Activated T-helper 2 cell treated with anti-CD3 and anti-CD28 coated beads, Interferon-gamma antibody, Interleukin-2, Interleukin-4, amounts not matched to agents 10 μg/mL and 5 μg/mL and 100 μg/mL, durations not matched to agents 14 hours and 24 hours and 36 hours (primary cell): ENCODE measurements at regions not wholly inside any gene's neighbourhood (a gene's known extent, or its start where the extent isn't known, plus 50 kb on each side); places are given as distances from the start of the nearest gene placed in this dataset.

Experiments
- DNase-seq: peaks from one replicate; pipeline ENCODE4 v3.0.0; 2021; ENCODE audit warnings: low spot score
- H3K27ac Mint-ChIP-seq: one replicate; pipeline ENCODE4 v1.8.0; 2021; ENCODE audit warnings: mixed read lengths
- H3K27me3 Mint-ChIP-seq: one replicate; pipeline ENCODE4 v1.8.0; 2021; ENCODE audit warnings: low read depth, mixed read lengths
- H3K36me3 Mint-ChIP-seq: one replicate; pipeline ENCODE4 v1.8.0; 2021; ENCODE audit warnings: low read depth, mixed read lengths
- H3K4me1 Mint-ChIP-seq: one replicate; pipeline ENCODE4 v1.8.0; 2021; ENCODE audit warnings: low read depth, mixed read lengths
- H3K4me3 Mint-ChIP-seq: one replicate; pipeline ENCODE4 v1.8.0; 2021; ENCODE audit warnings: low read depth, mild to moderate bottlenecking, moderate library complexity, mixed read lengths
- H3K9me3 Mint-ChIP-seq: one replicate; pipeline ENCODE4 v1.8.0; 2021; ENCODE audit warnings: mixed read lengths
- intact Hi-C: fragments of 100-400 bp; cut with micrococcal nuclease; formaldehyde crosslinking; loops from one replicate; pipeline ENCODE4 v1.15.1; 2023

DNA sequence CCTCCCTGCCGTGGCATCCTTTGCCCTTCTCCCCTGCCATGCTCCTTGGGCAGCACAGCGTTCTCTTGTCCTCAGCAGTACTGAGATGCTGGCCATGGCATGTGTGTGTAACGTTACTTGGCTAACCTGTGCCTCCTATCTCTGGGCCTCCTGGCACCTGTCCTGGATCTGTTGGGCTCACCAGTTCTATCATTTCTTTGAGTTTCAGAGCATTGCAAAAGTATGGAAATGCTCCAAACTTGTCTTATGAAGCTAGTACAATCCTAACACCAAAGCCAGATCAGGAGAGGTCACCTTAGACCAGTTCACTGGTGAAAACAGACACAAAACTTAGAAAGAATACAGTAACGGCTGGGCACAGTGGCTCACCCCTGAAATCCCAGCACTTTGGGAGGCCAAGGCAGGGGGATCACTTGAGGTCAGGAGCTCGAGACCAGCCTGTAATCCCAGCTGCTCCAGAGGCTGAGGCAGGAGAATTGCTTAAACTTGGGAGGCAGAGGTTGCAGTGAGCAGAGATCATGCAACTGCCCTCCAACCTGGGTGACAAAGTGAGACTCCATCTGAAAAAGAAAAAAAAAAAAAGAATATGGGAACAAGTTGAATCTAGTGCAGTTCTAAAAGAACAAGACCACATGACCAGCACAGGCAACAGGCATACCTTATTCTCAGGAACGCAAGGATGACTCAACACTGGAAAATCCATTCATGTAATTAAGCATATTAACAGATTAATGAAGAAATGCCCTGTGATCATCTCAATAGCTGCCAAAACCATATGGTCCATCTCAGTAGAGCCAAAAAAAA is 62.4 kb upstream of the TRPM1 start:
- Mint-ChIP-seq H3K9me3 (no peaks in the 10 kb centered on the region), H3K4me3 (no peak overlapping the region), H3K27ac (no peak overlapping the region), H3K4me1 (peaks cover 7% of the 10 kb centered on the region), H3K27me3 (peaks cover 2% of the 10 kb centered on the region), H3K36me3 (no peaks in the 10 kb centered on the region)
- intact Hi-C loops: no loop called here
- DNase-seq: no peak

DNA sequence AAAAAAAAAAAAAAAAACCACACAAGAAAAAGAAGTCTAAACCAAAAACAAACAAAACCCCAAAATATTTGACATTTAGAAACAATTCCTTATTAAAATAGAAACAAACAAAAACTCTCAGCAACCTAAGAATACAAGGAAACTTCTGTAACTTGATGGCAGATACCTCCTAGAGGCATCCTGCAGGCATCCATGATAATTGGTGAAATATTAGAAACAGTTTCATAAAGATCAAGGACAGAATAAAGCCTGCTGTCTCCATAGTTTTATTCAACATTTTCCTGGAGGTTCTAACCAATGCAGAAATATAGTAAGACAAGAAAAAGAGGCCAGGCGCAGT is 63.0 kb upstream of the TRPM1 start:
- peaks cover 2% of the 10 kb centered on the region for H3K27me3 Mint-ChIP-seq
- H3K4me3 Mint-ChIP-seq: no peak overlapping the region
- H3K4me1 Mint-ChIP-seq: peaks cover 7% of the 10 kb centered on the region
- H3K27ac Mint-ChIP-seq: no peak overlapping the region
- no peaks in the 10 kb centered on the region for H3K36me3 Mint-ChIP-seq
- no peak for DNase-seq
- intact Hi-C loops: no loop called here
- H3K9me3 Mint-ChIP-seq: no peaks in the 10 kb centered on the region

DNA sequence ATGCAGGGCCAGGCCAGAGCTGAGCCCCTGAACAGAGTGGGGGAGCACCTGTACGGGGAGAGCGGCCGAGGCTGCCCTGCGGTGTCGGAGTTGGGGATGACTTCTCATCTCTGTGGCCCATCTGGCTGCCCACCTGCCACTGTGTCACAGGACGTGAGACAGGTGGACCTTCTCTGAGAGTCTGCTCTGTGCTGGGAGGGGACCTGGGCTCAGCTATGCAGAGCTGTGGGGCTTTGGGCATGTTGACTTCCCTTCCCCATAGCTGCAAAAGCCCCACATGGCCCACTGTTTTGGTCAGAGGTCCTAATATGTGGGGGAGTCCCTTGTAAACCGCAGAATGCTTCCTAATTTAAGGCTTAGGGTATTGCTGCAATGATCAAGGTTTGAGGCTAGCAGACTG is 68.0 kb upstream of the TRPM1 start:
- H3K27me3 Mint-ChIP-seq: no peaks in the 10 kb centered on the region
- H3K27ac Mint-ChIP-seq: no peak overlapping the region
- no peaks in the 10 kb centered on the region for H3K36me3 Mint-ChIP-seq
- no peak for DNase-seq
- no peak overlapping the region for H3K4me3 Mint-ChIP-seq
- H3K9me3 Mint-ChIP-seq: no peaks in the 10 kb centered on the region
- H3K4me1 Mint-ChIP-seq: peaks cover 7% of the 10 kb centered on the region
- intact Hi-C loops: no loop called here

DNA sequence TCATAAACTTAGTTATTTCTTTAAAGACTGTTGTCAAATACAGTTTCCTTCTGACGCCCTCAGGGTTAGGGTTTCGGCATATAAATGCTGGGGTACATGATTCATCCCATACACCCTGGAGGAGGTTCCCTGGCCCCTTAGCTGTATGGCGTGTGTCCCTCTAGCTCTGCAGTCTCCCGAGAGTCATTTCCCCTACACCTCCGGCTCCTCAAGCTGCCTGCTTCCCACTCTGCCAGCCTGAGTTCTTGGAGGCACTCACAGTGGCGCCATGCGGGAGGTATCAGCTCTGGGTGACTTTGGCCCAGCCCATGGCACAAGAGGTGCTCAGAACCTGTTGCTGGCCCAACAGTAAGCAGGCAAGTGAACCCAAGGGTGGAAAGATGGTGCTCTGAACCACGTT is 70.2 kb upstream of the TRPM1 start:
- Mint-ChIP-seq H3K9me3 (no peaks in the 10 kb centered on the region), H3K4me1 (peaks cover 7% of the 10 kb centered on the region), H3K27ac (no peak overlapping the region), H3K36me3 (no peaks in the 10 kb centered on the region), H3K27me3 (no peaks in the 10 kb centered on the region), H3K4me3 (no peak overlapping the region)
- intact Hi-C loops: no loop called here
- no peak for DNase-seq

DNA sequence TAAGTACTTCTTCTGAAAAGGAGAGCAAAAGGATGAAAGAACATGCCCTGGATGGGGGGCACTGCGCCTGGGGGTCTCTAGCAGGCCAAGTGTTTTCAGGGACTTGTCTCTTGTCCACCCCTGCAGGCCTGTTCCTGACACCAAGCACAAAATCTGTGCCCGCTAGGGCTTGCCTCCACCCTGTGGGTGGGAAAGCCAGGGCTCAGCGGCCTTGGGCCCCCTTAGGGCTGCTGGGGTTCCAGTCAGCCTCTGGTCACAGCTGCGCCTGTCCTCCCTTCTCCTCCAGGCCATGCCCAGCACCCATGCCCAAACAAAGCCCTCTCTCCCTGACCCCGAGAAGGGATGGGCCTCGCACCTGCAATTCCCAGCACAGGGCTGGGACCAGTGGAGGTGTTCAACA is 71.1 kb upstream of the TRPM1 start:
- Mint-ChIP-seq H3K27ac (no peak overlapping the region), H3K27me3 (no peaks in the 10 kb centered on the region), H3K36me3 (no peaks in the 10 kb centered on the region), H3K4me1 (peaks cover 4% of the 10 kb centered on the region), H3K4me3 (no peak overlapping the region), H3K9me3 (no peaks in the 10 kb centered on the region)
- intact Hi-C loops: no loop called here
- DNase-seq: no peak

DNA sequence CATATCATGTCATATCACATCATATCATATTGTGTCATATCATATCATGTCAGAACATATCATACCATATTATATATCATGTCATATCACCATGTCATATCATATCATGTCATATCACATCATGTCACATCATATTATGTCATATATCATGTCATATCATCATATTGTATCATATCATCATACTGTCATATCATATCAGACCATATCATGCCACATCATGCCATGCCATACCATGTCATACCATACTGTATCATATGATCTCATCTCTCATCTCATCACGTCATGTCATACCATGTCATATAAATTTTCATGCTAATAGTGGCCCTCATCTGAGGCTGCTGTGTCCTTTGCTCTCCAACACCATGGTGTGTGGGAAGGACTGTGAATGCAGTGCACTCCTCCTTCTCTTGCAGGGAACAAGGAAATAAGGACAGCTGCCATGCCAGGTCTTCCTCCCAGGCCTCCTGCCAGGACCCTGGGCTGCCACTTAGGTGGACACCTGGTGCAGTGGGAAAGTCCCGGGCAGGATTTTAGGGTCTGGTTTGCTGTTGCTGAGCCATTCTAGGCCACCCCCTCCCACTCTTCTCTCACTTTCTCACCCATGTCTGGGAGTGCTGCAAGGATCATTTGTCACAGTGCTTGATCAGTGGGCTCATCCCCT is 72.4 kb upstream of the TRPM1 start:
- intact Hi-C loops: no loop called here
- H3K9me3 Mint-ChIP-seq: no peaks in the 10 kb centered on the region

DNA sequence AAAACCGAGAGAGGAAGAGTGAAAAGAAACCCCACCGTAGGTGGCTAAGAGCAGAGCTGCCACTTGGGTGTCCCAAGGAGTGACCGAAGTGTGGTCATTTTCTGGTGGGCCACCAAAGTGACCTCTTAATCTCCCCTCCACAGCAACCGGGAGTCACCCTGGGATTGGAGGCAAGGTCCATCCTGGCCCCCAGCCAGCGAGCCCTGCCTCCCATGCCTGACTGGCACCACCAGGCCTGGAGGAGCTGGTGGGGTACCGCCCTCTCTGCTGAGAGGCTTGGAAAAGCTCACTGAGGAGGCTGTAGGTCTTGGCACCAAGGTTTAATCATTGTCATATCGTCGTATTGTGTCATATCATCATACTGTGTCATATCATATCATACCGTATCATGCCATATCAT is 74.0 kb upstream of the TRPM1 start:
- intact Hi-C loops: no loop called here
- Mint-ChIP-seq H3K9me3 (peaks cover 5% of the 10 kb centered on the region), H3K36me3 (no peaks in the 10 kb centered on the region), H3K27me3 (no peaks in the 10 kb centered on the region), H3K4me1 (peaks cover 6% of the 10 kb centered on the region), H3K27ac (no peak overlapping the region), H3K4me3 (no peak overlapping the region)
- DNase-seq: no peak

More for the DNA sequence above, 72.4 kb upstream of the TRPM1 start:
- H3K4me3 Mint-ChIP-seq: no peak overlapping the region
- no peaks in the 10 kb centered on the region for H3K36me3 Mint-ChIP-seq
- no peak for DNase-seq
- peaks cover 2% of the 10 kb centered on the region for H3K4me1 Mint-ChIP-seq
- no peaks in the 10 kb centered on the region for H3K27me3 Mint-ChIP-seq
- no peak overlapping the region for H3K27ac Mint-ChIP-seq

DNA sequence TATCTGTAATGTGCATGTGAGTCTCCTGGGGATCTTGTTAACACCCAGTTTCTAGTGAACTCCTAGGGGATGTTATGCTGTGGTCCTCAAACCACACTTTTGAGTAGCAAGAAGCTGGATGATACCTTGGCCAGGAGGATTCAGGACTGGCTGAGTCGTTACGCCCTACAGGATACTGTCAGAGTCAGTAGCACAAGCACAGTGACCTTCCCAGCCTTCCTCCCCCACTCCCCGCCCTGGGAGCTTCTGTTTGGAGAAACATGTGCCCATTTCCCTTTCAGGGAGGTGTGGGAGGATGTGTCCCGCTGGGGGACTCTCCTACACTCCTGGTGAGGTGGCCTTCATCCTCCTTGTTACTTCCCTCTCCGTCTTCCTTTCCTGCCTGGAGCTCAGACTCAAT is 76.4 kb upstream of the TRPM1 start:
- Mint-ChIP-seq H3K4me3 (no peak overlapping the region), H3K9me3 (peaks cover 27% of the 10 kb centered on the region), H3K36me3 (no peaks in the 10 kb centered on the region), H3K4me1 (peaks cover 6% of the 10 kb centered on the region), H3K27me3 (no peaks in the 10 kb centered on the region), H3K27ac (no peak overlapping the region)
- DNase-seq: no peak
- intact Hi-C loops: no loop called here

DNA sequence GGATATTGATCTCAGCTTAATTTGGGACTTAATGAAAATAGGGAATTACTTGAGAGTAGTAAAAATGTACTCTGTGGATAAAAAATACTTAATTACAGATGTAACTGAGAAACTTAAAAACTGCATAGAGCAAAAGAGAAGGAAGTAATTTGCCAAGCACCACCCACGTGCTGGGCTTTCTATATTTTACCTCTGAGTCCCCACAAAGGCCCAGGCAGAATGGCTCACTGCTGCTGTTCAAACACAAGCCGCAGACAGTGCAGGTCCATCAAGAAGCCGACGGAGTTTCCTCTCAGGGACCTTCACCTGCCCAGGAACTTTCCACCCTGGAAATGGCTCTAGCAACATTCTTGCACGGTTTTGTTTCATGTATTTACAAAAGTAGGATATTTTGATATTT is 77.2 kb upstream of the TRPM1 start:
- intact Hi-C loops: no loop called here
- no peak for DNase-seq
- peaks cover 6% of the 10 kb centered on the region for H3K4me1 Mint-ChIP-seq
- no peak overlapping the region for H3K4me3 Mint-ChIP-seq
- H3K27ac Mint-ChIP-seq: no peak overlapping the region
- H3K27me3 Mint-ChIP-seq: no peaks in the 10 kb centered on the region
- H3K9me3 Mint-ChIP-seq: peaks cover 31% of the 10 kb centered on the region
- no peaks in the 10 kb centered on the region for H3K36me3 Mint-ChIP-seq

DNA sequence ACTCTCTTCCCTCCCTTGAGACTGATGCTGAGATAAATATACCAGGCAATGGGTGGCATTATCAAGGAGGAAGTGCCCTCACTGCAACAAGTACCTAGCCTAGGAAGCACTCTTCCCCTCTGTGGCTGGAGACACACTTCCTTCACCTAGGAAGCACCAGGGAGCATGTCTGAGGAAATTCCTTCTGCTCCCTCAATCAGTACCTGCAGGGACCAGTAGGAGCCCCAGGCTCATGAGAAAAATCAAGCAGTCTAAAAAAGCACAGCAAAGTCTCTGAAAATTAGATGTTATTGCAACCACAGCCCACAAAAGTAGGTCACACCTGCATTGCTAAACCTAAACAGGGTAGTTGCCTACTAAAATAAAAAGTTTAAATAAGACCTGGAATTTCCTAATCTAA is 78.2 kb upstream of the TRPM1 start:
- H3K9me3 Mint-ChIP-seq: peaks cover 31% of the 10 kb centered on the region
- no peaks in the 10 kb centered on the region for H3K27me3 Mint-ChIP-seq
- intact Hi-C loops: no loop called here
- no peaks in the 10 kb centered on the region for H3K36me3 Mint-ChIP-seq
- H3K27ac Mint-ChIP-seq: no peak overlapping the region
- H3K4me3 Mint-ChIP-seq: no peak overlapping the region
- no peak for DNase-seq
- H3K4me1 Mint-ChIP-seq: peaks cover 6% of the 10 kb centered on the region

DNA sequence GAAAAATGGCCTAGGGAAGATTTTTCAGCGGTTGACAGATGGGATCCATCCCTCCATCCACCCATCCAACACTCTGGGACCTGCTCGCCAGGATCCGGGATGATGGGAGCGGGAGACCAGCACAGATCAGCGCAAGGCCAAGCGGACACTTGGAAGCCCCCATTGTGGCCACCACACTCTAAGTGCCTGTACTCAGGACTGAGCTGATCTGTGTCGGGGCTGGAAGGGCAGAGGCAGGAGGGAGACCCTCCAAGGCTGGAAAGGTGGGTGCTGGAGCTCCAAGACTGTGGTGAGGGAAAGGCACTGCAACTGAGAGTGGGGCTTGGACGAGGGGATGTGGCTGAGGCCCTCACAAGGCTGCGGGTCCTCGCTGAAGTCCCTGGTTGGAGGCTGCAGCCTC is 91.8 kb upstream of the TRPM1 start:
- Mint-ChIP-seq H3K27ac (no peak overlapping the region), H3K4me3 (no peak overlapping the region), H3K36me3 (no peaks in the 10 kb centered on the region), H3K4me1 (peaks cover 3% of the 10 kb centered on the region), H3K9me3 (peaks cover 16% of the 10 kb centered on the region), H3K27me3 (peaks cover 12% of the 10 kb centered on the region)
- intact Hi-C loops: no loop called here
- DNase-seq: no peak

DNA sequence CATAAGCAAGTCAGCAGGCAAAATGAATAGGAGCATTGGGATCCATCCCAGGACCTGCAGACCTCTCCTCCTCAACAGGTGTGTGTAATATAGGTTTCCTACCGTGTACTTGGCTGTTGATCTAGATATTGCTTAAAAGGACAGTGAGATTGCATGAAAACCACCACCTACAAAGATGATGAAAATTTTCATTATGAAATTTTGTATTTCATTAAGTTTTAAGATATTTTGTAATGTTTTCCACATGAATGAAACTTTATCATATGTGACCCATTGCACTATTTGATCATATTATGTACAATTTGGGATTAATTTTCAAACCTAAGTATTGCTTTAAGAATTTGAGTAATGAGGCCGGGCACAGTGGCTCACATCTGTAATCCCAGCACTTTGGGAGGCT is 94.3 kb upstream of the TRPM1 start:
- intact Hi-C loops: no loop called here
- Mint-ChIP-seq H3K27ac (no peak overlapping the region), H3K4me3 (no peak overlapping the region), H3K9me3 (no peaks in the 10 kb centered on the region), H3K36me3 (no peaks in the 10 kb centered on the region), H3K27me3 (peaks cover 14% of the 10 kb centered on the region), H3K4me1 (peaks cover 6% of the 10 kb centered on the region)
- DNase-seq: no peak

DNA sequence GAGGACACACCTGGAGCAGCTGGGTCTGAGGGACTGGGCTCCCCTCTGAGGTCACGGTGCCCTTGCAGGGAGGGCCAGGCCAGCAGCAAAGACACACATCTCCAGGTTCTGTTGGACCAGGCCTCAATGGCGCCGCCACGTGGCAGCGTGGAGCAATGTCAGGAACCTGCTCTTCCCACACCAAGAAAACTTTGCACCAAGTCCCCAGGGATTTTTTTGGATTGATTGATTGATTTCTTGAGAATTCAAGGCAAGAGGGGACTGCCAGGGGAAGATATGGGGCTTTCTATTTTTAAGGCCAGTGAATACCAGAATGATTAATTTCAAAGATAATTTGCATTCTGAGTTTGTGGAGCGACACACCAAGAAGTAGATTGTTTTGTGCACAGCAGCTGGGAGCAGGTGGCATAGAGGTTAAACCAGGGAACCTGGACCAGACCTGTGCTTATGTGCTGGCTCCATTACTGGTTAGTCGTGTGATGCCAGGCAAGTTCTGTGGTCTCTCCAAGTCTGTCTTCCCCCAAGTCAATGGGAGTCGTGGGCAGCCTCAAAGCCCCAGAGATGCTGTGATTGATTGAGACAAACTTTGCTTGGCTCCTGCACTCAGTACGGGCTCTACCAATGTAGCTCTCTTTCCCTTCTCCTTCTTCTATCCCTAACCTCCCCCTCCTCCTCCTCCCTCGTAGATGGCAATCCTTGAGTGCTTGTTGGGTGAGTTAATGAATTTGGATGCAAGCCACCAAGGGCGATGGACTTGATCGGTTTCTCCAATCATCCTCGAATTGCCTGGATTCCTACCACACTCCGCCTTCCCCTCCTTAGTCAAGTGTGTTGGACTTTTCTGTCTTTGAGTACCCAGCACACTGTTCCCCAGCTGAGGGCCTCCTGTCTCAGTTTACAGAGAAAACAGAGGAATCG is 96.2 kb upstream of the TRPM1 start:
- Mint-ChIP-seq H3K9me3 (no peaks in the 10 kb centered on the region), H3K36me3 (no peaks in the 10 kb centered on the region), H3K4me3 (no peak overlapping the region), H3K27me3 (peaks cover 14% of the 10 kb centered on the region), H3K27ac (no peak overlapping the region), H3K4me1 (peaks cover 17% of the 10 kb centered on the region)
- intact Hi-C loops: no loop called here
- DNase-seq: no peak
